ENCODE measurements at regions not wholly inside any gene's neighbourhood (a gene's known extent, or its start where the extent isn't known, plus 50 kb on each side); places are given as distances from the start of the nearest gene placed in this dataset.

- DNase-seq = no peak
These were observed 560.4 kb upstream of the DAB1 start for GRCh38 chr1:57984277-57984676.

GRCh38 chr1:57983441-57983840 lies 559.6 kb upstream of the DAB1 start:
- peak; percentile 62 for DNase-seq

DNA sequence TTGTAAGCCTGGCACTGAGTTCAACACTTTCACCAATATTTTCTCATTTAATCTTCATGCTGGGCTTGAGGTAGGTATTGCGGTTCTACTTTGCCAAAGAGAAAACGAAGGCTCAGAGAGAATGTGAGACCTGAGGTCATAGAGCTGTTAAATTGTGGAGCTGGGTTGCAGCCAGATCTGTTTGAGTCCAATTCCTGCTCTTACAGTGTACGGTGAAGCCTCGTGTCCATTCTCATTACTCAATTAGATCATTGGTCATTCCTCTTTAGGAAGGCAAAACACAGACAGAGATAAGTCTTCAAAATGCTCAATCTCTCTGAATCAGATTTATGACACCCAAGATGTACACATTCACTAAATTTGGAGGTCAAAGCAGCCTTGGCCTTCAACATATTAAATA lies 559.0 kb upstream of the DAB1 start:
- peak; percentile 10 for DNase-seq

GRCh38 chr1:57976216-57976615 lies 552.4 kb upstream of the DAB1 start:
- no peak for DNase-seq

- no peak for DNase-seq
These were observed 544.5 kb upstream of the DAB1 start for GRCh38 chr1:57968321-57968720.

DNA sequence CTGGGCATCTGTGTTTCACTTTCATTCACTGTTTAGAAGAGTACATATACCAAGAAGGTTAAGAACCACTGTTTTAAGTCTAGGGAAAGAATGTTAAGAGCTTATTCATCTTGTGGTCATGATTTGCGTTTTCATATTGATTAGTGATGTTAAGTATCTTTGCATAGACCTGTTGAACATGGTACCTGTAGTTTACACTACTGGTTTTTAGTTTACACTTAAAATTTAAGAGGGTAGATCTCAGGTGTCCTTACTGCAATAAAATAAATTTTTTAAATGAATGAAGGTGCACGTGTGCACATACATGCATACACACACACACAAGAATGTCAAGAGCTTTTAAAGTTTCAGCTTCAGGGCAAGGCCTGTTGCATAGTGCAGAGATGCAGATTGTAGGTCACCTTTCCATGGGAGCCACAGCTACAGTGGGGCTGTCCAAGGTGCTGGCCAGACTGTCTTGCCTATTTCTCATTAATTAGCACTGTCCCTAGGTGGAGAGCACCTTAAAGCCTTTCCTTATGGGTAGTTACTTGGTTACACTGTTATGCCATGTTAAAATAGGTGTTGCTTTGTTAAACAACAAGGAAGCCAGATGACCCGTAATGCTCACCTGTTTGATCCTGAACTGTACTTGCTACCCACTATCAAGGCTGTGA lies 543.0 kb upstream of the DAB1 start:
- DNase-seq = no peak

DNA sequence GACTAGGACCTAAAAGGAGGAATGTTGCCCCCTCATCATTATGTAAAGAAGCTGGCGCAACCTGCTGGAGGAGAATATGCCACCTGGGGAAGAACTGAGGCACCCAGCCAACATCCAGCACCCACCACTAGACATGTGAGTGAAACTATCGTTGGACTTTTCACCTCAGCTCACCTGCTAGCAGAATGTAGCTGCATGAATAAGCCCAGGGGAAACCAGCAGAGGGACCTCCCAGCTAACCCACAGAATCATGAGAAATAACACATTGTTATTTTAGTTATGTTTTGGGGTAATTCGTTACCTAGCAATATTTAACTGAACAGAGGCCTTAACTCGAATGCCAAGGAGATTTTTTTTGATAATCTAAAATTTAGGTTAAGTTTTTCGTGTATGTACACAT lies 542.5 kb upstream of the DAB1 start:
- no peak for DNase-seq

GRCh38 chr1:57963581-57963980 lies 539.7 kb upstream of the DAB1 start:
- DNase-seq = peak; percentile 12

- DNase-seq = peak; percentile 9
These were observed 535.8 kb upstream of the DAB1 start for GRCh38 chr1:57959531-57960241.

GRCh38 chr1:57957576-57957975 lies 533.7 kb upstream of the DAB1 start:
- DNase-seq = no peak

GRCh38 chr1:57951390-57951789 lies 527.5 kb upstream of the DAB1 start:
- DNase-seq = no peak

- DNase-seq = no peak
These were observed 525.3 kb upstream of the DAB1 start for GRCh38 chr1:57949168-57949567.

- DNase-seq = no peak
These were observed 523.6 kb upstream of the DAB1 start for GRCh38 chr1:57947471-57947870.

DNA sequence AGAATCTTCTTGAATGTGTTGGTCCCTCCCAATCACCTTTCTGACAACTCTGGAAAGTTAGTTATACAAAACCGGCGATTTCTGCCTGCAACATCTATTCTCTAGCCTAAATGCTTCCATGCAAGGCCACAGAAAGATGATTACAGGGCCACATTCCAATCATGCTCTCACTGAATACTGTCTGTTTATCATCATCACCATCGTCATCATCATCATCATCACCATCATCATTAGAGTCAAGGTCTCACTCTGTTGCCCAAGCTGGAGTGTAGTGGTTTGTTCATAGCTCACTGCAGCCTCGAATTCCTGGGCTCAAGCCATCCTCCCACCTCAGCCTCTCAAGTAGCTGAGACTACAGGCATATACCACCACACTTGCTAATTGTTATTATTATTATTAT lies 521.2 kb upstream of the DAB1 start:
- no peak for DNase-seq

DNA sequence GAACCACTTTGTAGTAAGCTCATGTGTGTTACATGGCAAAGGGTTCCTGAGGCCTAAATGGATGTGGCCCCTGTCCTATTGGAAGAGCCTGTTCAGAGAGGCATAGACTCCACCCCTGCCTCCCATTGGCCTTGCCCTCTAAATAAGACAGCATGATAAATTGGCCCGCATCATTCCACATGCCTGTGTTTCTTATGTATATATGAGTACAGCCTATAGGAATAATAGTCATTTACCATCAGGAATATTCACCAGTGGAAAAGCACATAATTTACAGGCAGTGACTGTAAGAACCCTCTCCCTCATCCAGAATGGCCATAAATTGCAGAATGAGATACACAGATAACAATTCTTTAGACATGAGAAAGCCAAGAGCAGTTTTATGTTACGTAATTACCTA lies 519.5 kb upstream of the DAB1 start:
- DNase-seq = no peak

DNA sequence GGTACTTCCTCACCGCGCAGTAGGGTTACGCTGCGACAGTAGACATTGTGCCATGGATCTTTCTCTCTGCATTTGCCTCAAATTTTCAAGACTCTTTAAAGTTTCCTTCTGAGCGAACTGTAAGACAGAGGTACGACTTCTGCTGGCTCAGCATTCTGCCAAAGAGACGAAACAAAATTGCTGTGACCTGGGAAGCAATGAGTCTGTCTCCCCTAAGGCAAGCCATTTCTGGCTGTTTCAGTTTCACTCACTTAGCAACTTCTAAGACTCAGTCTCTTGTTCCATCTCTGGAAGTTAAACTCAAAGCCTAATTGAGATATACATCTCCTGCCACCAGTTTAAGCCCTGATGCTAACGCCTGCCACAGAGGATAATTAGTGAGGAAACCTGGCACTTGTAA lies 510.9 kb upstream of the DAB1 start:
- DNase-seq = no peak

- DNase-seq = no peak
These were observed 503.1 kb upstream of the DAB1 start for GRCh38 chr1:57927003-57927402.

GRCh38 chr1:57926025-57926552 lies 502.2 kb upstream of the DAB1 start:
- no peak for DNase-seq

GRCh38 chr1:57925226-57925625 lies 501.4 kb upstream of the DAB1 start:
- DNase-seq = no peak

DNA sequence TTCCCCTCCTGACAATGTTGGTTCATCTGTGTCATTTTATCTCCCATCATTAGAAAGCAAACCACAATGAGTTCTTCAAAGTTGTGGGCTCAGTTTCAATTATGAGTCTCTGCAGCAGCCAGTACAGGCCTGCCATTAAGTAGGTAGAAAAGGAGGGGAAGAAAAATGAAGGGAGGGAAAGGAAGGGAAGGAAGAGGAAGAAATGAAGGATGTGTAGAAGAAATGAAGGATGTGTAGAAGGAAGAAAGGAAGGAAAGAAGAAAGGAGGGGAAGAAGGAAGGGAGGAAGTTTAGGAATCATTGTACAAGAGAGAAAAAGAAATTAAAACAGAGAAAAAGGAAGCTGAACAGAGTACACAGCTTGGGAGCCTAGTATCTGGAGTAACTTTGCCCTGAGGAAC lies 498.3 kb upstream of the DAB1 start:
- DNase-seq = no peak

GRCh38 chr1:57916041-57916440 lies 492.2 kb upstream of the DAB1 start:
- DNase-seq = no peak

GRCh38 chr1:57911427-57911826 lies 487.6 kb upstream of the DAB1 start:
- DNase-seq = no peak

DNA sequence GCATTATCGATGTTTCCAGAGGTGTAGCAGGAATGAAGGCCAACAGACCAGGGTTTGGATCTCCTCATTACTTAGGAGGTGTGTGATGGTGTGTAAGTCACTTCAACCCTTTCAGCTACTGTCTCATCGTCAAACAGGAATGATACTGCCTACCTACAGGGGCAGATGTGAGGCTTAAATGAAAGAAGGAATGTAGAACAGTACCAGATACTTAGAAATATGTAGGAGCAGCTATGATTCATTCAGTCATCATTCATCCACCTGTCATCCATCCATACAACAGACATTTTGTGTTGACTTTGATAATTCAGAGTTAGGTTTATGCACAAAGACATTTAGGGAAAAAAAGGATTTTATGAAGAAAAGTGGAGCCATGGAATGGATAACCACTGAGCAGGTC lies 486.9 kb upstream of the DAB1 start:
- DNase-seq = no peak

- DNase-seq = no peak
These were observed 486.4 kb upstream of the DAB1 start for GRCh38 chr1:57910305-57910704.
